PC-3 (cell line): ENCODE measurements at regions not wholly inside any gene's neighbourhood (a gene's known extent, or its start where the extent isn't known, plus 50 kb on each side); places are given as distances from the start of the nearest gene placed in this dataset.

Experiments
- ATAC-seq: fragments of 200-7000 bp; cut with Tn5 transposase; 2 replicates; pipeline ENCODE4 v1.9.1; 2020; ENCODE audit warnings: mild to moderate bottlenecking, moderate library complexity
- BruUV-seq: library from RNA; stranded (reverse); fragments of 400-500 nt; replicated peaks from 2 replicates; lab custom pipeline; 2021; lab: Mats Ljungman, UMichigan
- CTCF ChIA-PET: fragments of 300-600 bp; sonication (Branson Sonifier 250); formaldehyde crosslinking; loops from one replicate; lab custom pipeline; 2022; ENCODE audit warnings: antibody characterized with exemption; lab: Charles Lee
- POLR2A ChIA-PET: fragments of 300-600 bp; sonication (Branson Sonifier 250); formaldehyde crosslinking; loops from one replicate; lab custom pipeline; 2022; ENCODE audit warnings: antibody characterized with exemption; ENCODE audit not compliant: unreplicated experiment; lab: Charles Lee
- DNase-seq: peaks from one replicate; pipeline ENCODE4 v3.0.0-alpha.2; 2015
- H2AFZ ChIP-seq: fragments of 300-600 bp; sonication (generic); 2 replicates; pipeline ENCODE4 v1.6.0; 2016; ENCODE audit warnings: antibody characterized with exemption, low read length
- H3F3A ChIP-seq: fragments of 300-600 bp; sonication (generic); one replicate; pipeline ENCODE4 v1.6.0; 2017; ENCODE audit warnings: antibody characterized with exemption, low read length, control low read depth, mild to moderate bottlenecking; ENCODE audit not compliant: unreplicated experiment
- H3K27ac ChIP-seq: fragments of 300-600 bp; sonication (generic); 2 replicates; pipeline ENCODE4 v1.5.1; 2016; ENCODE audit warnings: mild to moderate bottlenecking, low read length
- H3K27me3 ChIP-seq: fragments of 300-600 bp; sonication (generic); 2 replicates; pipeline ENCODE4 v1.6.1; 2016; ENCODE audit warnings: low read length, mixed read lengths
- H3K36me3 ChIP-seq: fragments of 300-600 bp; sonication (generic); 2 replicates; pipeline ENCODE4 v1.6.1; 2016; ENCODE audit warnings: low read depth, mixed run types, low read length, mixed read lengths
- H3K4me1 ChIP-seq: fragments of 300-600 bp; sonication (generic); 2 replicates; pipeline ENCODE4 v1.5.1; 2016; ENCODE audit warnings: low read length; ENCODE audit not compliant: insufficient read depth
- H3K4me2 ChIP-seq: fragments of 300-600 bp; sonication (generic); 2 replicates; pipeline ENCODE4 v1.6.0; 2016; ENCODE audit warnings: low read length
- H3K4me3 ChIP-seq: fragments of 300-600 bp; sonication (generic); 2 replicates; pipeline ENCODE4 v1.5.1; 2016; ENCODE audit warnings: mild to moderate bottlenecking, low read length, mixed read lengths
- H3K79me2 ChIP-seq: fragments of 300-600 bp; sonication (generic); 2 replicates; pipeline ENCODE4 v1.6.1; 2017; ENCODE audit warnings: low read length, mixed read lengths
- H3K9ac ChIP-seq: fragments of 300-600 bp; sonication (generic); 2 replicates; pipeline ENCODE4 v1.6.0; 2016; ENCODE audit warnings: mild to moderate bottlenecking, low read length
- H3K9me2 ChIP-seq: fragments of 300-600 bp; sonication (generic); replicated peaks from 2 replicates; pipeline ENCODE4 v1.6.1; 2016; ENCODE audit warnings: mixed run types, low read length, mixed read lengths
- H3K9me3 ChIP-seq: fragments of 300-600 bp; sonication (generic); 2 replicates; pipeline ENCODE4 v1.6.1; 2016; ENCODE audit warnings: low read length, mixed read lengths
- H4K20me1 ChIP-seq: fragments of 300-600 bp; sonication (generic); 2 replicates; pipeline ENCODE4 v1.6.1; 2016; ENCODE audit warnings: low read length, mixed read lengths
- CTCF ChIP-seq: fragments of 300-600 bp; sonication (generic); conservative IDR thresholded peaks from 2 replicates; pipeline ENCODE4 v1.5.1; 2017; ENCODE audit warnings: antibody characterized with exemption, low read depth, mild to moderate bottlenecking, low read length
- EZH2 ChIP-seq: fragments of 300-600 bp; sonication (generic); IDR thresholded peaks from one replicate; pipeline ENCODE4 v1.6.1; 2017; ENCODE audit warnings: antibody characterized with exemption, mild to moderate bottlenecking, low read length; ENCODE audit not compliant: unreplicated experiment
- EZH2phosphoT487 ChIP-seq: fragments of 300-600 bp; sonication (generic); IDR thresholded peaks from 2 replicates; pipeline ENCODE4 v1.6.1; 2018; ENCODE audit warnings: mild to moderate bottlenecking, antibody characterized with exemption, low read length, borderline replicate concordance
- intact Hi-C: fragments of 100-400 bp; cut with micrococcal nuclease; formaldehyde crosslinking; loops from 2 replicates; pipeline ENCODE4 v1.9.0; 2023

GRCh38 chr2:107648781-107649404 lies 177.8 kb upstream of the RGPD4 start:
- Histone ChIP-seq H3K4me1 (no peaks in the 10 kb centered on the region), H3K4me2 (no peak overlapping the region), H3K9me2 (no peaks in the 10 kb centered on the region), H3K27ac (no peak overlapping the region), H3K9me3 (no peaks in the 10 kb centered on the region), H3K36me3 (no peaks in the 10 kb centered on the region), H4K20me1 (no peaks in the 10 kb centered on the region), H3K9ac (no peak overlapping the region), H3K27me3 (no peaks in the 10 kb centered on the region), H3F3A (no peaks in the 10 kb centered on the region), H3K79me2 (no peaks in the 10 kb centered on the region), H3K4me3 (no peak overlapping the region), H2AFZ (no peak overlapping the region)
- intact Hi-C loops: no loop called here
- ATAC-seq: no peak
- peak; percentile 30 for DNase-seq
- ChIA-PET POLR2A (no interaction called here), CTCF (no interaction called here)
- BruUV-seq: no TSS peak
- peak; percentile 45 for TF ChIP-seq CTCF
- TF ChIP-seq EZH2phosphoT487: no peak

DNA sequence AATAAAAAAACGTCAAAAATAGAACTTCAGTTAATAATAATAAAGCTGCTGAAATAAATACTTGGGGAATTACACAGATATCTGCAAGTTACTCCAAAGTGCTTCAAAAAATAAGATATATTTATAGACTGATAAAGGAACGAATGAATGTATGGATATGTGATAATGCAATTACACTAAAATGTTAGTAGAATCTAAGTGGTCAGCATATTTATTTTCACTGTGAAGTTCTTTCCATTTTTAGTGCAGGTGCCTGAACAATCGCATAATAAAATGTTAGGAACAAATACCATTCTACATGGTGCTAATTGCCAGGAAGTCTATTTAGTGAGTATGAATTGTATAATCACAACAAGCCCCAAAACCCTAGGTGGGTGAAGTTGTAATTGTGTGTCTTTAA lies 169.6 kb upstream of the RGPD4 start:
- intact Hi-C loops: loop anchor here (10.0 kb wide), 1 partner anchor 148 kb away; no protein-coding TSS in a partner anchor
- no peaks in the 10 kb centered on the region for H3K9me2 ChIP-seq

More for the DNA sequence above, 169.6 kb upstream of the RGPD4 start:
- no TSS peak for BruUV-seq
- CTCF ChIA-PET: no interaction called here
- no peak for TF ChIP-seq CTCF
- TF ChIP-seq EZH2phosphoT487: no peak
- no peak for TF ChIP-seq EZH2
- ATAC-seq (no peak), DNase-seq (no peak)
- Histone ChIP-seq H3K4me2 (no peak overlapping the region), H3F3A (no peaks in the 10 kb centered on the region), H3K27me3 (no peaks in the 10 kb centered on the region), H2AFZ (no peak overlapping the region), H3K79me2 (no peaks in the 10 kb centered on the region), H3K9ac (no peak overlapping the region), H3K9me3 (no peaks in the 10 kb centered on the region), H3K36me3 (no peaks in the 10 kb centered on the region), H3K4me3 (no peak overlapping the region), H4K20me1 (no peaks in the 10 kb centered on the region), H3K4me1 (no peaks in the 10 kb centered on the region), H3K27ac (no peak overlapping the region)
- POLR2A ChIA-PET: no interaction called here
